ENCODE measurements at regions not wholly inside any gene's neighbourhood (a gene's known extent, or its start where the extent isn't known, plus 50 kb on each side); places are given as distances from the start of the nearest gene placed in this dataset.
A peak's percentile ranks its signal among the peaks of the same experiment; 100 is the strongest.

GRCh38 chr20:11468880-11469279 is 448.8 kb upstream of the BTBD3 start:
- ChIA-PET CTCF (no interaction called here), POLR2A (no interaction called here), RAD21 (ENCODE audit: low non-redundant PET in 1 of 2, low total read pairs in 2 of 2, uncharacterized antibody in 2 of 2, unreplicated experiment in 2 of 2) (no interaction called here)
- Histone ChIP-seq H3K4me3 (replicated peaks in 1 of 2; ENCODE audit: low read depth in 1 of 2, low read length in 2 of 2) (no peak overlapping the region), H3K27ac (ENCODE audit: low read depth, low read length) (no peak overlapping the region), H3K9me2 (ENCODE audit: insufficient read depth) (no peaks in the 10 kb centered on the region), H4K20me1 (ENCODE audit: insufficient read depth) (no peaks in the 10 kb centered on the region), H3K36me3 (ENCODE audit: control insufficient read depth in 1 of 2, insufficient read depth in 2 of 2, low read length in 2 of 2) (no peaks in the 10 kb centered on the region), H2AFZ (ENCODE audit: low read depth, low read length, poor library complexity, severe bottlenecking) (no peak overlapping the region), H3K4me1 (ENCODE audit: control insufficient read depth in 1 of 2, insufficient read depth in 2 of 2, low read length in 2 of 2) (peaks cover 0 to 8% of the 10 kb centered on the region in 2 experiments; a peak in 2 of 4 replicates), H3K27me3 (ENCODE audit: insufficient read depth, low read length) (no peaks in the 10 kb centered on the region), H3K4me2 (ENCODE audit: low read length) (no peak overlapping the region), H3K9ac (ENCODE audit: low read length) (no peak overlapping the region), H3K9me3 (ENCODE audit: control insufficient read depth in 1 of 2, insufficient read depth in 1 of 2, low read depth in 1 of 2, low read length in 2 of 2) (no peaks in the 10 kb centered on the region), H3K79me2 (ENCODE audit: insufficient read depth, low read length) (no peaks in the 10 kb centered on the region)
- TF ChIP-seq ZNF274 (IDR thresholded peaks at IDR 0.05; ENCODE audit: low read depth, low read length) (no peak), ZFX (IDR thresholded peaks at IDR 0.05) (no peak), CTCF (IDR thresholded peaks at IDR 0.05 in 2 of 3, conservative IDR thresholded peaks at IDR 0.05 in 1 of 3; ENCODE audit: borderline replicate concordance in 1 of 3, insufficient read depth in 1 of 3, low read depth in 2 of 3, low read length in 2 of 3) (no peak), POLR2AphosphoS5 (IDR thresholded peaks at IDR 0.05; ENCODE audit: low read depth, low read length) (no peak), POLR2A (IDR thresholded peaks at IDR 0.05; ENCODE audit: borderline replicate concordance, extremely low read depth, insufficient read depth, insufficient read length) (no peak), EZH2phosphoT487 (IDR thresholded peaks at IDR 0.05; ENCODE audit: borderline replicate concordance) (no peak), FOSL1 (IDR thresholded peaks at IDR 0.05; ENCODE audit: low read depth) (no peak), RAD21 (IDR thresholded peaks at IDR 0.05; ENCODE audit: low read depth) (peak; percentile 16; the same call in 1 of the 2 replicates), SP1 (IDR thresholded peaks at IDR 0.05; ENCODE audit: low read depth) (no peak)
- no peak for DNase-seq (ENCODE audit: low read depth, low spot score)
- BruUV-seq (replicated peaks): no TSS peak
- intact Hi-C loops (cut with micrococcal nuclease): no loop called here
- ATAC-seq: peak; percentile 52
